ENCODE measurements at regions not wholly inside any gene's neighbourhood (a gene's known extent, or its start where the extent isn't known, plus 50 kb on each side); places are given as distances from the start of the nearest gene placed in this dataset.

- TF ChIP-seq CTCF (IDR thresholded peaks at IDR 0.05; ENCODE audit: low read depth, low read length, missing input control) (no peak), RAD21 (IDR thresholded peaks at IDR 0.05) (no peak), ATF3 (IDR thresholded peaks at IDR 0.05) (no peak), MAX (IDR thresholded peaks at IDR 0.05) (no peak), EGR1 (IDR thresholded peaks at IDR 0.05; ENCODE audit: low read depth in 2 of 2) (no peak), TAF1 (conservative IDR thresholded peaks at IDR 0.05) (no peak), YY1 (IDR thresholded peaks at IDR 0.05) (no peak), FOXA2 (IDR thresholded peaks at IDR 0.05) (no peak), REST (IDR thresholded peaks at IDR 0.05) (no peak), ZBTB33 (IDR thresholded peaks at IDR 0.05) (no peak)
These were observed 232.1 kb upstream of the SEMA3C start for GRCh38 chr7:81150951-81151361.
